ENCODE measurements at regions not wholly inside any gene's neighbourhood (a gene's known extent, or its start where the extent isn't known, plus 50 kb on each side); places are given as distances from the start of the nearest gene placed in this dataset.

GRCh38 chr4:89358935-89359638, 51.5 kb upstream of the GPRIN3 start:
- Histone ChIP-seq H3K27ac (ENCODE audit: low read depth, low read length) (no peak overlapping the region), H3K9me3 (ENCODE audit: control insufficient read depth in 1 of 2, low read length in 2 of 2) (no peaks in the 10 kb centered on the region), H3K9ac (ENCODE audit: low read depth in 1 of 2, low read length in 2 of 2) (no peak overlapping the region), H3K4me3 (ENCODE audit: low read depth in 1 of 2, low read length in 2 of 2) (no peak overlapping the region), H3K27me3 (ENCODE audit: control insufficient read depth in 1 of 2, insufficient read depth in 2 of 2, low read length in 2 of 2) (no peaks in the 10 kb centered on the region), H3K4me1 (ENCODE audit: control insufficient read depth in 1 of 2, insufficient read depth in 2 of 2, low read length in 2 of 2) (peaks cover 0 to 13% of the 10 kb centered on the region in 2 donors), H3K36me3 (ENCODE audit: control insufficient read depth in 1 of 2, insufficient read depth in 2 of 2, low read length in 2 of 2) (no peaks in the 10 kb centered on the region)

GRCh38 chr4:89357787-89358186, 50.2 kb upstream of the GPRIN3 start:
- Histone ChIP-seq H3K27me3 (ENCODE audit: control insufficient read depth in 1 of 2, insufficient read depth in 2 of 2, low read length in 2 of 2) (no peaks in the 10 kb centered on the region), H3K4me1 (ENCODE audit: control insufficient read depth in 1 of 2, insufficient read depth in 2 of 2, low read length in 2 of 2) (peaks cover 0 to 13% of the 10 kb centered on the region in 2 donors), H3K9me3 (ENCODE audit: control insufficient read depth in 1 of 2, low read length in 2 of 2) (no peaks in the 10 kb centered on the region), H3K4me3 (ENCODE audit: low read depth in 1 of 2, low read length in 2 of 2) (no peak overlapping the region), H3K27ac (ENCODE audit: low read depth, low read length) (no peak overlapping the region), H3K36me3 (ENCODE audit: control insufficient read depth in 1 of 2, insufficient read depth in 2 of 2, low read length in 2 of 2) (no peaks in the 10 kb centered on the region), H3K9ac (ENCODE audit: low read depth in 1 of 2, low read length in 2 of 2) (no peak overlapping the region)
